Neural cell (in vitro differentiated cells): ENCODE measurements at regions not wholly inside any gene's neighbourhood (a gene's known extent, or its start where the extent isn't known, plus 50 kb on each side); places are given as distances from the start of the nearest gene placed in this dataset.

Experiments
- H2AFZ ChIP-seq: fragments of 200-600, 300-800 bp; sonication (generic), shearing (Covaris generic); 2 replicates; pipeline ENCODE4 v1.6.0; 2014; ENCODE audit warnings: low read depth, mild to moderate bottlenecking, antibody characterized with exemption, low read length, moderate library complexity
- H3F3A ChIP-seq: fragments of 200-600 bp; shearing (Covaris generic); 2 replicates; pipeline ENCODE4 v1.6.1; 2016; ENCODE audit warnings: mild to moderate bottlenecking, moderate library complexity, mixed read lengths, antibody characterized with exemption, low read length; ENCODE audit not compliant: insufficient read depth, poor library complexity, severe bottlenecking
- H3K27ac ChIP-seq: fragments of 200-600, 300-800 bp; sonication (generic), shearing (Covaris generic); 2 replicates; pipeline ENCODE4 v1.5.1; 2014; ENCODE audit warnings: mild to moderate bottlenecking, low read length, moderate library complexity
- H3K27me3 ChIP-seq: fragments of 300-800, 200-600 bp; sonication (generic), shearing (Covaris generic); 2 replicates; pipeline ENCODE4 v1.6.0; 2014; ENCODE audit warnings: mild to moderate bottlenecking, low read depth, low read length, moderate library complexity; ENCODE audit not compliant: insufficient read depth
- H3K36me3 ChIP-seq: fragments of 300-800, 200-600 bp; sonication (generic), shearing (Covaris generic); 2 replicates; pipeline ENCODE4 v1.5.1; 2014; ENCODE audit warnings: mild to moderate bottlenecking, antibody characterized with exemption, low read length, moderate library complexity; ENCODE audit not compliant: insufficient read depth
- H3K4me2 ChIP-seq: fragments of 300-800, 200-600 bp; sonication (generic), shearing (Covaris generic); 2 replicates; pipeline ENCODE4 v1.6.0; 2014; ENCODE audit warnings: mild to moderate bottlenecking, low read length
- H3K4me3 ChIP-seq: fragments of 300-800, 200-600 bp; sonication (generic), shearing (Covaris generic); 2 replicates; pipeline ENCODE4 v1.5.1; 2014; ENCODE audit warnings: mild to moderate bottlenecking, low read length, moderate library complexity
- H3K79me2 ChIP-seq: fragments of 200-600 bp; shearing (Covaris generic); replicated peaks from 2 replicates; pipeline ENCODE4 v1.6.0; 2014; ENCODE audit warnings: mild to moderate bottlenecking, low read length, moderate library complexity; ENCODE audit not compliant: insufficient read depth
- H3K9ac ChIP-seq: fragments of 300-800, 200-600 bp; sonication (generic), shearing (Covaris generic); 2 replicates; pipeline ENCODE4 v1.6.1; 2016; ENCODE audit warnings: mild to moderate bottlenecking, low read length, mixed read lengths
- H3K9me2 ChIP-seq: fragments of 200-600 bp; shearing (Covaris generic); 2 replicates; pipeline ENCODE4 v1.6.1; 2016; ENCODE audit warnings: mild to moderate bottlenecking, low read length, mixed read lengths; ENCODE audit not compliant: insufficient read depth
- H3K9me3 ChIP-seq: fragments of 200-600, 300-800 bp; sonication (generic), shearing (Covaris generic); 2 replicates; pipeline ENCODE4 v1.6.1; 2016; ENCODE audit warnings: mild to moderate bottlenecking, mixed run types, low read length, moderate library complexity, mixed read lengths
- H4K20me1 ChIP-seq: fragments of 200-600 bp; shearing (Covaris generic); 2 replicates; pipeline ENCODE4 v1.6.1; 2016; ENCODE audit warnings: mild to moderate bottlenecking, mixed run types; ENCODE audit not compliant: insufficient read depth
- CTCF ChIP-seq: fragments of 450-650 bp; IDR thresholded peaks from 2 replicates; pipeline ENCODE4 v1.5.1; 2014; ENCODE audit warnings: antibody characterized with exemption, mild to moderate bottlenecking, moderate library complexity; ENCODE audit not compliant: poor library complexity, severe bottlenecking
- EP300 ChIP-seq: fragments of 450-650 bp; conservative IDR thresholded peaks from 2 replicates; pipeline ENCODE4 v1.6.1; 2014; ENCODE audit warnings: antibody characterized with exemption, mild to moderate bottlenecking, moderate library complexity; ENCODE audit not compliant: poor library complexity, severe bottlenecking
- EZH2 ChIP-seq: fragments of 200-600, 300-800 bp; shearing (Covaris generic), sonication (generic); IDR thresholded peaks from 2 replicates; pipeline ENCODE4 v1.6.1; 2014; ENCODE audit warnings: antibody characterized with exemption, low read length, borderline replicate concordance, mild to moderate bottlenecking; ENCODE audit not compliant: insufficient read depth, poor library complexity, severe bottlenecking
- MXI1 ChIP-seq: fragments of 450-650 bp; conservative IDR thresholded peaks from 2 replicates; pipeline ENCODE4 v1.6.1; 2014; ENCODE audit warnings: antibody characterized with exemption, mild to moderate bottlenecking; ENCODE audit not compliant: poor library complexity, severe bottlenecking
- POLR2AphosphoS5 ChIP-seq: IDR thresholded peaks from 2 replicates; pipeline ENCODE4 v1.6.1; 2012
- RAD21 ChIP-seq: fragments of 450-650 bp; conservative IDR thresholded peaks from 2 replicates; pipeline ENCODE4 v1.6.1; 2014; ENCODE audit warnings: antibody characterized with exemption, mild to moderate bottlenecking, moderate library complexity
- REST ChIP-seq: IDR thresholded peaks from 2 replicates; pipeline ENCODE4 v1.6.1; 2012; ENCODE audit warnings: borderline replicate concordance
- SMC3 ChIP-seq: fragments of 450-650 bp; conservative IDR thresholded peaks from 2 replicates; pipeline ENCODE4 v1.6.1; 2014; ENCODE audit warnings: antibody characterized with exemption, mild to moderate bottlenecking, moderate library complexity; ENCODE audit not compliant: poor library complexity
- TAF1 ChIP-seq: IDR thresholded peaks from 2 replicates; pipeline ENCODE4 v1.6.1; 2012; ENCODE audit warnings: low read depth

- TF ChIP-seq MXI1 (no peak), EZH2 (no peak), RAD21 (no peak), CTCF (no peak), POLR2AphosphoS5 (no peak), TAF1 (no peak), EP300 (no peak), SMC3 (no peak), REST (no peak)
- no peaks in the 10 kb centered on the region for H3F3A ChIP-seq
- H3K4me3 ChIP-seq = no peak overlapping the region
- H3K27me3 ChIP-seq = no peaks in the 10 kb centered on the region
- H3K79me2 ChIP-seq = no peaks in the 10 kb centered on the region
- H3K9me2 ChIP-seq = no peaks in the 10 kb centered on the region
- no peaks in the 10 kb centered on the region for H4K20me1 ChIP-seq
- H3K36me3 ChIP-seq = no peaks in the 10 kb centered on the region
- no peak overlapping the region for H3K27ac ChIP-seq
- H3K4me2 ChIP-seq = no peak overlapping the region
- no peak overlapping the region for H3K9ac ChIP-seq
- H2AFZ ChIP-seq = no peak overlapping the region
- H3K9me3 ChIP-seq = no peaks in the 10 kb centered on the region
Measured at GRCh38 chr18:53971331-53971730, 253.1 kb downstream of the MBD2 start.

- no peak overlapping the region for H3K4me2 ChIP-seq
- no peaks in the 10 kb centered on the region for H3K9me3 ChIP-seq
- no peaks in the 10 kb centered on the region for H3F3A ChIP-seq
- H2AFZ ChIP-seq = no peak overlapping the region
- no peaks in the 10 kb centered on the region for H3K27me3 ChIP-seq
- no peak overlapping the region for H3K9ac ChIP-seq
- no peaks in the 10 kb centered on the region for H4K20me1 ChIP-seq
- no peaks in the 10 kb centered on the region for H3K9me2 ChIP-seq
- no peaks in the 10 kb centered on the region for H3K79me2 ChIP-seq
- no peaks in the 10 kb centered on the region for H3K36me3 ChIP-seq
- H3K27ac ChIP-seq = no peak overlapping the region
- TF ChIP-seq REST = no peak
- TF ChIP-seq CTCF = no peak
- no peak overlapping the region for H3K4me3 ChIP-seq
Measured at GRCh38 chr18:53952700-53953099, 271.8 kb downstream of the MBD2 start.
